K562 (cell line): ENCODE measurements at regions not wholly inside any gene's neighbourhood (a gene's known extent, or its start where the extent isn't known, plus 50 kb on each side); places are given as distances from the start of the nearest gene placed in this dataset.
A peak's percentile ranks its signal among the peaks of the same experiment; 100 is the strongest.

Experiments
- ATAC-seq: fragments of 200-7000 bp; cut with Tn5 transposase; 3 replicates; pipeline ENCODE4 v1.9.1; 2020; ENCODE audit warnings: moderate library complexity
- BruUV-seq: library from RNA; stranded (reverse); fragments of 400-500 nt; replicated peaks from 2 replicates; lab custom pipeline; 2021; lab: Mats Ljungman, UMichigan
- CTCF ChIA-PET: fragments of 300-600 bp; formaldehyde crosslinking; extraction: SDS; loops from one replicate; lab custom pipeline; 2021; ENCODE audit warnings: low intra/inter-chr PET ratio; lab: Yijun Ruan, JAX
- POLR2A ChIA-PET: fragments of 300-600, 350-650 bp; sonication (Branson Sonifier 250); formaldehyde crosslinking; extraction: SDS; loops from one replicate; lab custom pipeline; 2021; ENCODE audit warnings: antibody characterized with exemption, inconsistent platforms; lab: Yijun Ruan, JAX
- DNase-seq, 4 experiments: peaks; one replicate each; pipeline versions ENCODE4 v3.0.0 to v3.0.0-alpha.2; 2011 to 2018; ENCODE audit warnings: low spot score in 3 of 4, mixed read lengths in 3 of 4; ENCODE audit errors: extremely low read depth in 1 of 4
- FAIRE-seq: peaks from 2 replicates; lab custom pipeline; 2011; peaks lifted over from hg19 to GRCh38; lab: Jason Lieb, UNC
- H2AFZ ChIP-seq: 2 replicates; pipeline ENCODE4 v1.6.0; 2011; ENCODE audit warnings: low read depth, low read length, control low read depth, inconsistent platforms
- H3K27ac ChIP-seq: fragments of 200-600 bp; 3 replicates; pipeline ENCODE4 v1.8.0; 2011; ENCODE audit warnings: low read depth, mild to moderate bottlenecking, control low read depth, inconsistent platforms, low read length, moderate library complexity, mixed read lengths; ENCODE audit errors: extremely low read depth
- H3K27me3 ChIP-seq, 2 experiments: fragments of 300-600 bp in 1 of 2; 2 replicates in 1 of 2; 3 replicates in 1 of 2; pipeline versions ENCODE4 v1.6.0 to v1.8.0; 2011; ENCODE audit warnings: inconsistent platforms in 2 of 2, low read length in 2 of 2, mild to moderate bottlenecking in 1 of 2, mixed read lengths in 1 of 2, moderate library complexity in 1 of 2; ENCODE audit not compliant: control insufficient read depth in 2 of 2, insufficient read depth in 2 of 2
- H3K36me3 ChIP-seq: fragments of 300-600 bp; 3 replicates; pipeline ENCODE4 v1.8.0; 2011; ENCODE audit warnings: mild to moderate bottlenecking, low read length, inconsistent platforms; ENCODE audit not compliant: control insufficient read depth, insufficient read depth
- H3K4me1 ChIP-seq, 2 experiments: fragments of 200-600 bp in 1 of 2; replicated peaks in 1 of 2; 2 replicates in 1 of 2; 3 replicates in 1 of 2; pipeline versions ENCODE4 v1.5.1 to v1.8.0; 2011; ENCODE audit warnings: inconsistent platforms in 2 of 2, low read length in 2 of 2, mild to moderate bottlenecking in 1 of 2, mixed read lengths in 1 of 2, moderate library complexity in 1 of 2; ENCODE audit not compliant: control insufficient read depth in 2 of 2, insufficient read depth in 2 of 2
- H3K4me2 ChIP-seq: 2 replicates; pipeline ENCODE4 v1.6.1; 2011; ENCODE audit warnings: low read length, control low read depth, inconsistent platforms, mixed read lengths; ENCODE audit not compliant: insufficient read depth
- H3K4me3 ChIP-seq: fragments of 200-600 bp; sonication (generic), shearing (Covaris generic); 2 replicates; pipeline ENCODE4 v1.5.1; 2016; ENCODE audit warnings: control low read depth, inconsistent platforms
- H3K79me2 ChIP-seq: fragments of 200-600 bp; 3 replicates; pipeline ENCODE4 v1.8.0; 2011; ENCODE audit warnings: low read length, inconsistent platforms; ENCODE audit not compliant: control insufficient read depth, insufficient read depth
- H3K9ac ChIP-seq, 2 experiments: 2 replicates each; pipeline versions ENCODE4 v1.6.0 to v1.6.1; 2011; ENCODE audit warnings: low read depth in 2 of 2, low read length in 2 of 2, control low read depth in 1 of 2, inconsistent platforms in 1 of 2, mild to moderate bottlenecking in 1 of 2, mixed read lengths in 1 of 2; ENCODE audit not compliant: insufficient read depth in 1 of 2
- H3K9me1 ChIP-seq: one replicate; pipeline ENCODE4 v1.6.0; 2011; ENCODE audit warnings: inconsistent platforms, mild to moderate bottlenecking, low read length, moderate library complexity; ENCODE audit not compliant: control insufficient read depth, insufficient read depth
- H3K9me3 ChIP-seq: replicated peaks from 2 replicates; pipeline ENCODE4 v1.5.1; 2011; ENCODE audit warnings: low read depth, low read length, inconsistent platforms; ENCODE audit not compliant: control insufficient read depth, insufficient read depth
- H4K20me1 ChIP-seq: replicated peaks from 2 replicates; pipeline ENCODE4 v1.6.1; 2011; ENCODE audit warnings: low read length, inconsistent platforms, mixed read lengths; ENCODE audit not compliant: control insufficient read depth, insufficient read depth
- DIDO1 ChIP-seq: fragments of 450-650 bp; IDR thresholded peaks from 2 replicates; pipeline ENCODE4 v1.6.1; 2016; ENCODE audit warnings: low read depth, missing biosample characterization, missing genetic modification characterization
- GATA2 ChIP-seq: sonication (generic); formaldehyde crosslinking; IDR thresholded peaks from 2 replicates; pipeline ENCODE4 v1.4.0; 2020; ENCODE audit warnings: mild to moderate bottlenecking, missing genetic modification reagents
- NFIC ChIP-seq: fragments of 450-650 bp; IDR thresholded peaks from 2 replicates; pipeline ENCODE4 v1.6.1; 2017; ENCODE audit warnings: mild to moderate bottlenecking, inconsistent platforms
- SPI1 ChIP-seq: IDR thresholded peaks from 2 replicates; pipeline ENCODE4 v1.6.1; 2011; ENCODE audit warnings: low read depth, low read length, control low read depth, borderline replicate concordance
- SREBF2 ChIP-seq: sonication (generic); formaldehyde crosslinking; IDR thresholded peaks from 2 replicates; pipeline ENCODE4 v1.4.0; 2020; ENCODE audit warnings: mild to moderate bottlenecking, missing genetic modification reagents
- ZBTB17 ChIP-seq: fragments of 450-650 bp; formaldehyde crosslinking; IDR thresholded peaks from 2 replicates; pipeline ENCODE4 v1.4.0; 2020; ENCODE audit warnings: mild to moderate bottlenecking
- ZNF197 ChIP-seq: fragments of 200-800 bp; sonication (Bioruptor generic); IDR thresholded peaks from 2 replicates; pipeline ENCODE4 v1.6.1; 2016; ENCODE audit warnings: low read depth, missing genetic modification characterization, missing compliant biosample characterization
- ZNF507 ChIP-seq: conservative IDR thresholded peaks from 2 replicates; pipeline ENCODE4 v1.6.1; 2017; ENCODE audit warnings: missing genetic modification characterization, missing compliant biosample characterization
- ZNF655 ChIP-seq: fragments of 250-450 bp; sonication (Bioruptor Pico); IDR thresholded peaks from 2 replicates; pipeline ENCODE4 v1.5.0; 2021
- WGBS: fragments of 100-300 bp; shearing (Covaris generic); methylation state at CpG from one replicate; pipeline ENCODE4 v1.1.6; 2016; ENCODE audit warnings: low coverage, mixed read lengths; ENCODE audit not compliant: insufficient coverage; ENCODE audit errors: missing lambda C conversion rate; 5-methylcytosine and 5-hydroxymethylcytosine counted together
- in situ Hi-C: fragments of 300-500 bp; cut with MboI; formaldehyde crosslinking; loops from 4 replicates; pipeline ENCODE4 v1.15.0; 2018; ENCODE audit warnings: inconsistent platforms, mixed read lengths
- intact Hi-C: fragments of 100-400 bp; cut with micrococcal nuclease; formaldehyde crosslinking; loops from 2 replicates; pipeline ENCODE4 v1.14.2; 2022
- TF ChIP-seq, protein P1 (sequence below): fragments of 450-650 bp; formaldehyde crosslinking; IDR thresholded peaks from 2 replicates; pipeline ENCODE4 v1.4.0; 2020; ENCODE audit warnings: mild to moderate bottlenecking, moderate library complexity

DNA sequence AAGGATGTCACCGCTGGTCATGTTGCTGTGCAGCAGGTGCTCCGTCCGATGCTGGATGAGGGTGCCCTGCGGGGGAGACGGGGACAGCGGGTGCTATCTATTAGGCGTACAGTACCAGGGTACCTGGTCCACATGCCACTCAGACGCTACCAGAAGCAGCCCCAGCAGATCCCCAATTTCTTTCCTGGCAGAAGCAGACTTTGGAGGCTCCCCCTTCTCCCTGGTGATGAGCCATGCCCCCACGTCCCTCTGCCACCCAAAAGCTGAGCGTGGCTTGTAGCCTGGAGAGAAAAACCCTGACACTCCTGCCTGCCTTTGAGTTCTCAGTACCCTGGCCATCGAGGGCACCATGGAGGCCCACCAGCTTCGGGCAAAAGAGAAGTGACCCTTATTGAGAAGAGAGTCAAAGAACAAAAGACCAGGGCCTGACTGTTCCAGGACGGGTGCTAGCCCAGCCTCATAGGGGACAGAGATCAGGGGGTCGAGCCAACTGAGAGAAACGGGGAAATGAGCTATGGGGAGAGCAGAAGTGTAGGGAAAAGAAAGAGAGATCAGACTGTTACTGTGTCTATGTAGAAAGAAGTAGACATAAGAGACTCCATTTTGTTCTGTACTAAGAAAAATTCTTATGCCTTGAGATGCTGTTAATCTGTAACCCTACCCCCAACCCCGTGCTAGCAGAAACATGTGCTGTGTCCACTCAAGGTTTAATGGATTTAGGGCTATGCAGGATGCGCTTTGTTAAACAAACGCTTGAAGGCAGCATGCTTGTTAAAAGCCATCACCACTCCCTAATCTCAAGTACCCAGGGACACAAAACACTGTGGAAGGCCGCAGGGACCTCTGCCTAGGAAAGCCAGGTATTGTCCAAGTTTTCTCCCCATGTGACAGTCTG, 62.0 kb upstream of the ZNF354B start:
- Histone ChIP-seq H3K4me1 (no peaks in the 10 kb centered on the region; a peak in 1 of 5 replicates), H3K36me3 (peaks cover 7% of the 10 kb centered on the region; the same call in 1 of the 3 replicates), H3K79me2 (no peaks in the 10 kb centered on the region), H3K27ac (no peak overlapping the region), H3K9ac (no peak overlapping the region), H3K9me1 (no peaks in the 10 kb centered on the region)
- no peak for DNase-seq
- intact Hi-C loops: no loop called here
- TF ChIP-seq ZBTB17 (CRISPR knock-in tag): no peak
- 0 out of 2 replicates have a peak, but pooled peaks have one; percentile 4 for TF ChIP-seq ZNF507 (tag)
- TF ChIP-seq, all 486 proteins: peak for 1
- Histone ChIP-seq H3K4me2 (no peak overlapping the region), H4K20me1 (no peaks in the 10 kb centered on the region), H3K27me3 (no peaks in the 10 kb centered on the region), H2AFZ (no peak overlapping the region), H3K4me3 (no peak overlapping the region), H3K9me3 (no peaks in the 10 kb centered on the region)
- in situ Hi-C loops: no loop called here
- ChIA-PET POLR2A (interaction anchor here (0.6 kb wide), 1 partner anchor 11 kb away, joined by 3 read pairs; no protein-coding TSS in a partner anchor), CTCF (no interaction called here)
- ATAC-seq (no peak), FAIRE-seq (no peak)
- BruUV-seq: no TSS peak
- WGBS: 50% methylated on average over 15 of the region's 19 CpGs

DNA sequence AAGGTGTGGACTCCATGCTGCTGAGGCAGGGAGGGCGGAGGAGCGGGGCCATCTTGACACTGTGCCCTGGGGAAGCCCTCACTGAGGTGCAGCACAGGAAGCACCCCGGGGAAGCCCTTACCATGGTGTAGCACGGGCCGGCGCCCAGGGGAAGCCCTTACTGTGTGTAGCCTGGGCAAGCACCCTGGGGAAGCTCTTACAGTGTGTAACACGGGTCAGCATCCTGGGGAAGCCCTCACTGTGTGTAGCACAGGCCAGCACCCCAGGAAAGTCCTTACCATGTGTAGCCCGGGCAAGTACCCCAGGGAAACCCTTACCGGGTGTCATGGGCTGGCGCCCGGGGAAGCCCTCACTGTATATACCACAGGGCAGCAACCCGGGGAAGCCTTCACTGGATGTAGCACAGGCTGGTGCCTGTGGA, 62.6 kb upstream of the ZNF354B start:
- no peaks in the 10 kb centered on the region for H3K27me3 ChIP-seq
- peaks cover 7% of the 10 kb centered on the region; the same call in 1 of the 3 replicates for H3K36me3 ChIP-seq
- H3K27ac ChIP-seq: no peak overlapping the region
- CTCF ChIA-PET: no interaction called here
- no peak for FAIRE-seq
- no peak for TF ChIP-seq ZNF655 (CRISPR knock-in tag)
- TF ChIP-seq GATA2 (CRISPR knock-in tag): no peak
- no peak for TF ChIP-seq SPI1
- no peak for TF ChIP-seq SREBF2 (CRISPR knock-in tag)
- TF ChIP-seq DIDO1 (tag): no peak
- TF ChIP-seq, protein P1, sequence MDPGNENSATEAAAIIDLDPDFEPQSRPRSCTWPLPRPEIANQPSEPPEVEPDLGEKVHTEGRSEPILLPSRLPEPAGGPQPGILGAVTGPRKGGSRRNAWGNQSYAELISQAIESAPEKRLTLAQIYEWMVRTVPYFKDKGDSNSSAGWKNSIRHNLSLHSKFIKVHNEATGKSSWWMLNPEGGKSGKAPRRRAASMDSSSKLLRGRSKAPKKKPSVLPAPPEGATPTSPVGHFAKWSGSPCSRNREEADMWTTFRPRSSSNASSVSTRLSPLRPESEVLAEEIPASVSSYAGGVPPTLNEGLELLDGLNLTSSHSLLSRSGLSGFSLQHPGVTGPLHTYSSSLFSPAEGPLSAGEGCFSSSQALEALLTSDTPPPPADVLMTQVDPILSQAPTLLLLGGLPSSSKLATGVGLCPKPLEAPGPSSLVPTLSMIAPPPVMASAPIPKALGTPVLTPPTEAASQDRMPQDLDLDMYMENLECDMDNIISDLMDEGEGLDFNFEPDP: no peak
- no peak for TF ChIP-seq ZNF197 (CRISPR knock-in tag)
- TF ChIP-seq NFIC: no peak
- POLR2A ChIA-PET: no interaction called here
- no peak overlapping the region for H2AFZ ChIP-seq
- no TSS peak for BruUV-seq
- intact Hi-C loops (no loop called here), in situ Hi-C loops (no loop called here)
- no peak overlapping the region for H3K4me2 ChIP-seq
- no peaks in the 10 kb centered on the region for H3K79me2 ChIP-seq
- no peak for DNase-seq
- H3K9me1 ChIP-seq: no peaks in the 10 kb centered on the region
- no peak for ATAC-seq
- no peaks in the 10 kb centered on the region for H4K20me1 ChIP-seq
- H3K9me3 ChIP-seq: no peaks in the 10 kb centered on the region
- no peak overlapping the region for H3K9ac ChIP-seq
- H3K4me3 ChIP-seq: no peak overlapping the region
- 56% methylated on average over 11 of the region's 12 CpGs for WGBS
- no peaks in the 10 kb centered on the region; a peak in 1 of 5 replicates for H3K4me1 ChIP-seq
